T-helper 1 cell (primary cell): ENCODE measurements at regions not wholly inside any gene's neighbourhood (a gene's known extent, or its start where the extent isn't known, plus 50 kb on each side); places are given as distances from the start of the nearest gene placed in this dataset.

Experiments
- DNase-seq, 5 donors: peaks; one replicate each; pipeline ENCODE4 v3.0.0-alpha.2; 2012 to 2020

- DNase-seq, result no peak
Measured at GRCh38 chr2:128475427-128476211, 157.0 kb upstream of the HS6ST1 start.

DNA sequence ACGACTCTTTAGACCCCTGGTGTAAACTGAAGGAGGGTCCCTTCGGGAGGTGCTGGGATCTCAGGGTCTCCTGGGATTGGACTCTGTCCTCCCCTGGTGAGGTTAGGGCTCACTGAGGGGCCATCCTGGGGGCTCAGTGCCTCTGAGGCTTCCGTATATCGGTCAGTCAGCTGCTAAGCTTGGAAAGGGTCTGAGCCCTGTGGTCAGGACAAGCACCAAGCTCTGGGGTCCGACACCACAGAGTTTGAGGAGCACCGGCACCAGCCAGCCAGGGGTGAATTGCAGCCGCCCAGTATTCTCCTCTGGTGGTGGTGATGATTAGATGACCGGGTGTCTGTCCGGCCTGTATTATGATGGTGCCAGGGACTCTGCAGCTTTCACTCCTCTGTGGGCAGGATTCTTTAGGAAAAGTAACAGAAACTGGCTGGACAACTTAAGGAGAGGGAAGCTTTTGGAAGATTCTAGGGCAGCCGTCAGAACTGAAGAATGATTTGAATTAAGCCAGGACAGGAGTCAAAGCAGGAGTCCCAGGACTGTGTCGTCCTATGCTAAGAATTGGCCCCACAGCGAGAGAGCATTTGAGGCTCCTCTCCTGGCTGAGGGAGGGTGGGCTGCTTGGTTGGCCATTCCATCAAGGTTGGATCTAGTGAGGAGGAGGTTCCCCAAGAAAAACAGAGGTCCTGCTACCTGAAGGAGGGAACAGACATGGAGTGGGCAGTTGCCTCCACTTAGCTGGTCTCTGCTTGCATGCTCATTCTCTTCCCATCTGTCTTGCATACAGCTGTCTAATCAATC is 158.6 kb upstream of the HS6ST1 start:
- no peak for DNase-seq

GRCh38 chr2:128477891-128478290 is 159.2 kb upstream of the HS6ST1 start:
- no peak for DNase-seq

DNA sequence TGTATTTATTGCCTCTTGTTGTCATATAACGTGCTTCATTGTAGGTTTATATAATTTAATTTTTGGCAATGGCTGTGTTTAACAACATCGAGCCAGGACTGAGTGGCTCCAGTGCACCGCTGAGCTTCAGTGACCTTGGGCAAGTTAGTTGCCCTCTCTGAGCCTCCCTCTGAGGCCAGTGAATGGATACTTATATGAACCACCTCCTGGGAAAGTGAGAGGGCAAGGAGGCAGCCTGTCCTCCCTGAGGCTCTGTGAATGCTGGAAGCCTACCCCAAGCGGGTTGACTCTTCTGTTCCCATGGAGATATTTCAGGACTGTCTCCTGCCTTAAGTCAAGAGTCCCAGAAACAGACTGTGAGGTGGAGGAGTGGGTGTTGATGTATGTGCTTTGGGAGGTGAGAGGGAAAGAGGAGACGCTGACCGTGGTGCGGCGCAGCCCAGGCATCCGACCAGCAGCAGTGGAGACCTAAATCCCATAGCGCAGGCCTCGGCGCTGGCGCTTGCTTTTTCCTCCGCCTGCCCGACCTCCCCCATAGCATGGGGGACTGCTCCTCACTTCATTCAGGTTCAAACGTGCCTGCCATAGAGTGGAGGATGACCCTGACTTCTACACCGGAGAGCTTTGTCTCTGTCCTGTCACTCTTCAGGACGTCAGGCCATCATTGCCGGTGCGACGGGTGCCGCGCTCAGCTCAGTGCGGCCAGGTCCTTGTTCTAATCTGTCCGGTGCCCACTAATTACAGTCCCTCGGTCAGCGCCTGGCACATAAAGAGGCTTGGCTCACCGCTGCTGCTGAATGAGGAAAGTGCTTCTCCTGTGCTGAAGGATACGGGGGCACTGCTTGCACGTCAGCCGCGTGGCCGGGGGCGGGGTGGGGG is 167.3 kb upstream of the HS6ST1 start:
- no peak for DNase-seq

- no peak for DNase-seq
Measured at GRCh38 chr2:128486640-128487375, 168.1 kb upstream of the HS6ST1 start.

GRCh38 chr2:128487650-128488387 is 169.2 kb upstream of the HS6ST1 start:
- DNase-seq, result no peak

GRCh38 chr2:128488434-128488833 is 169.8 kb upstream of the HS6ST1 start:
- DNase-seq, result no peak

DNA sequence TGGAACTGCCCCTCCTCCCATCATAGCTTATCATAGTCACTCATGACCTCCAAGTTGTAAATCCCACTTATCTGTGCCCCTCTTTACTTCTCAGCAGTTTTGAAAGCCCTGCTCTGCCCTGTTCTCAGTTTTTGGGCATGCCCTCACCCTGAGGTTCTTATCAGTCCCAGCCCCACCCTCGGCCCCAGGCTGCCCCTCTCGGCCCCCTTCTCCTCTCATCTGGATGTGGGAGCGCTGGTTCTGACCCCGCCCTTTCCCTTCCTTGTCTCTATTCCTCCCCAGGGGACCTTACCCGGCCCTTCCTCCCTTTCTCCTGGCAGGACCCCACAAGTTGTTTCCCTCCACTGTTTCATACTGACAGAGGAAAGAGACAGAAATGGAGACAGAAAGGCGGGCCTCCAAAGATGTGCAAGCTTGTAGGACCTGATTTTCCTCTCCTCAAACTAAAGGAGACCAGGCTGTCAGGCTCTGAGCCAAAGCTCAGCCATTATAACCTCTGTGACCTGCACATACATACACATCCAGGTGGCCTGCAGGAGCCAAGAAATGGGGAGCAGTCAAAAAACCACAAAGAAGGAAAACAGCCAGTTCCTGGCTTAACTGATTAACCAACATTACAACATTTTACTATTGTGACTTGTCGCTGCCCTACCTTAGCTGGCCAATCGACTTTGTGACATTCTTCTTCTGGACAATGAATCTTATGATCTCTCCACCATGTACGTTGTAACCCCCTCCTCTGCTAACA is 171.0 kb upstream of the HS6ST1 start:
- no peak for DNase-seq

DNA sequence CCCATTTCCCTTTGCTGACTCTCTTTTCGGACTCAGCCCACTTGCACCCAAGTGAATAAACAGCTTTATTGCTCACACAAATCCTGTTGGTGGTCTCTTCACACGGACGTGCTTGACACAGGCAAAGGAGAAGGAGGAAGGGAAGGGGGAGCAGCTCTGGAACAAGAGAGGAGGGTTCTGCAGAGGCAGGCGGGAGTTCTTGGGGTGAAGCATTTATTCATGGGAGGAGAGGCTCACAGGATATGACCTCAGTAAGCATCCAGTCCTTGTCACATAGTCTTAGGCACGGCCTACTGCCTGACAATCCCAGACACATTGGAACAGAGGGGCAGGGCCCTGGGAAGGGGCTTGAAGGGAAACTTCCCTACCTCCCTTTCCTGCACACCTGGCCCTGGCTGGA is 171.7 kb upstream of the HS6ST1 start:
- DNase-seq, result no peak

- no peak for DNase-seq
Measured at GRCh38 chr2:128490881-128491691, 172.4 kb upstream of the HS6ST1 start.

DNA sequence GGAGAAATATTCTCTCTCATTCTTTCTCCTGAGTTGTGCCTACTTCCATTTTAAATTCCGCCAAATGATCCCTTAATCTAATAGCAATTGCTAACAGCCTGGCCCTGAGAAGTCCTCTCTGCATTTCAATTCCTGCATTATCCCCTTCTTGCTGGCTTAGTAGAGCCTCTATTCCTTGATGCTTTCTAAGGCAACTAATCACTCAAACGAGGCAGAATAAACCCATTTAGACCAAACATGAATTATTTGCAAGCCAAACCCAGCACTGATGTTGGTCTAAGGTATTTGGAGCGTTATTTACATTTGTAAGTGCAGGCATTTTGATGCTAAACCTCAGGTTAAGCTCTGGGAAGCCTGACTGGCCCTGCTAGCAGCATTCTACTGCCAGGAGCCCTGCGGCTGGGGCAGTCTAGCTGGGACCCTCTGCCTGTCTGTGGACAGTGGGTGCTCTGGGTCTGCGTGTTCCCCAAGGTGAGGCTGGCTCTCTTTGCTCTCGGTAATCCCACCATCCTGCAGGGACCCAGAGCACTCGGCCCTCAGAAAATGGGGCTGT is 173.1 kb upstream of the HS6ST1 start:
- no peak for DNase-seq

GRCh38 chr2:128492966-128493811 is 174.5 kb upstream of the HS6ST1 start:
- no peak for DNase-seq

DNA sequence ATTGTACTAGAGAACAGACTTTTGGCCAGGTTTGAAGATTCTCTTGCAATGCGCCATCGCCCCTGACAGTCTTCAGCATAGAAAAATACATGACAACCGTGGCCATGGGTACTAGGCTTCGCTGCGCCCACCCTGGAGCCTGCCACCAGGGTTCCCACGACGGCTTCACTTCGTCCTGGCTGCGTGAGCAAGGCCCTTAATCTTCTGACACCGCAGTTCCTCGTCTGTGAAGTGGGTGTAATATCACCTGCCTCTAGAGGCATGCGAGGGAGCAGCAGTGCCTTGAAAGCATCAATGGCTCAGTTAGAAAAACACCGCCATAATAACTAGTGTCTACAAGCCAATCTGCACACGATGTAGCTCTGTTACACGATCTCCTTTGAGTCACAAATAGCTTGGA is 175.2 kb upstream of the HS6ST1 start:
- no peak for DNase-seq

GRCh38 chr2:128494307-128494639 is 175.6 kb upstream of the HS6ST1 start:
- no peak for DNase-seq

DNA sequence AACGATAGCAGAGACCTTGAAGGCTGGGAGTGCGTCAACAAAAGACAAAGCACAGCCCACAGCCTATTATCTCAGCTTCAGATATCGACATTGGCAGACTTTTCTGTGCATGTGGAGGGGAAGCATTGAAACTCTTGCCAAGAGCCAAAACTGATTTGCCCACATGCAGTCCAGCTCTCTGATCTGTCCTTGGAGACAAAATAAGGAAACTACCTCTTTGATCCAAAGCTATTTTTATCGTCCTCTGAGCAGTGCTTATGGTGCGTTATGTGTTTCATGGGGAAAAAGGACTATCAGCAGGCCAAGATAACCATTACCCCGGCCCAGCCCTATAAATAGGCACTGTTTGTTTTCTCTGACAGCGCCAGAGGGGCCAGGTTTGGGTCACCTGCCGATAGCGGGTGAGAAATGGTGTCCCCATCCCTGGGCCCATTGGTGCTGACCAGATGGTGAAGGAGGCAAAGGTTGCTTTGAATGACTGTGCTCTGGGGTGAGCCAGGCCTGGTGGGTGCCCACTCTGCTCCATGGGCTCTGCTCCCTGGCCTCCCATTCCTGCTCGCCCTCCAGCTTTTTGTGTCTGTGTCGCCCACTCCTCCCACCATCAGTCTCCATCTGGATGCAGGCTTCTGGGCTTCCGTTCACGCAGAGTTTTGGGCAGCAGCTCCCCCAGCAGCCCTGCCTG is 176.1 kb upstream of the HS6ST1 start:
- DNase-seq, result no peak

GRCh38 chr2:128495996-128496547 is 177.4 kb upstream of the HS6ST1 start:
- no peak for DNase-seq

DNA sequence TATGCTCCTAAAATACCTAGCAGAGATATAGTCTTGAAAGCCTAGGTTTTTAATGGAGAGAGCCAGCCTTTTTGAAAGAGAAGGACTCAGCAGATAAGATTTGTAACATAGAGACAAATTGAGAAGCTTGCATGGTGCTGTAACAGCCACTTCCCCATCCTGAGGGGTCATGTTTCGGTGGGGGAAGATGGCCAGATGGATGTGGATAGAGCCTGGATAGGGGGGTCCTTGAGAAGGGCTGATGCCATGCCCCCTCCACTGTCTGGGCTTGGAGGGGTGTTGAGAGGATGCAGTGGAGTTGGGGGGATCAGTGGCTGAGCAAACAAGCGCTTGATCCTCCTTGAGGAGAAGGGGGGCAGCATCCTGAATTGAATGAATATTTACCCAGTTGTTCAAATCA is 178.0 kb upstream of the HS6ST1 start:
- DNase-seq, result no peak

GRCh38 chr2:128497461-128497860 is 178.8 kb upstream of the HS6ST1 start:
- DNase-seq, result no peak
